HEK293 (cell line): ENCODE measurements at regions not wholly inside any gene's neighbourhood (a gene's known extent, or its start where the extent isn't known, plus 50 kb on each side); places are given as distances from the start of the nearest gene placed in this dataset.

Source experiments
- CTCF ChIA-PET: fragments of 350-600 bp; formaldehyde crosslinking; extraction: SDS; loops from one replicate; lab custom pipeline; 2021; ENCODE audit warnings: antibody characterized with exemption; lab: Yijun Ruan, JAX
- POLR2A ChIA-PET: fragments of 300-600 bp; formaldehyde crosslinking; extraction: SDS; loops from one replicate; lab custom pipeline; 2020; ENCODE audit warnings: antibody characterized with exemption, inconsistent platforms; lab: Yijun Ruan, JAX
- H3K27ac ChIP-seq: fragments of 200-500 bp; sonication (Bioruptor generic); 2 replicates; pipeline ENCODE4 v1.5.1; 2014; ENCODE audit warnings: low read depth, low read length, control low read depth, inconsistent platforms; ENCODE audit errors: extremely low read depth
- H3K36me3 ChIP-seq, 2 experiments: fragments of 200-500 bp in 1 of 2; sonication (Bioruptor generic) in 1 of 2; 1 replicate in 1 of 2; 2 replicates in 1 of 2; pipeline ENCODE4 v1.5.1; 2014 to 2017; ENCODE audit warnings: inconsistent platforms in 2 of 2, low read length in 2 of 2; ENCODE audit not compliant: control insufficient read depth in 2 of 2, insufficient read depth in 1 of 2
- H3K4me1 ChIP-seq: fragments of 200-500 bp; sonication (Bioruptor generic); 2 replicates; pipeline ENCODE4 v1.5.1; 2014; ENCODE audit warnings: mild to moderate bottlenecking, low read length, inconsistent platforms; ENCODE audit not compliant: control insufficient read depth, insufficient read depth
- H3K4me3 ChIP-seq: 2 replicates; pipeline ENCODE4 v1.5.1; 2011; ENCODE audit warnings: low read depth, mild to moderate bottlenecking, control low read depth, low read length, moderate library complexity
- H3K9me3 ChIP-seq: fragments of 200-500 bp; sonication (Bioruptor generic); 2 replicates; pipeline ENCODE4 v1.5.1; 2014; ENCODE audit warnings: low read depth, low read length, inconsistent platforms; ENCODE audit not compliant: control insufficient read depth, insufficient read depth
- ZBTB10 ChIP-seq: fragments of 450-650 bp; formaldehyde crosslinking; IDR thresholded peaks from 2 replicates; pipeline ENCODE4 v1.5.1; 2016; ENCODE audit warnings: missing biosample characterization, missing genetic modification characterization
- ZBTB21 ChIP-seq: fragments of 450-650 bp; formaldehyde crosslinking; IDR thresholded peaks from 2 replicates; pipeline ENCODE4 v1.5.1; 2017; ENCODE audit warnings: missing biosample characterization, missing genetic modification characterization
- ZBTB48 ChIP-seq: fragments of 450-650 bp; formaldehyde crosslinking; IDR thresholded peaks from 2 replicates; pipeline ENCODE4 v1.5.1; 2016; ENCODE audit warnings: missing biosample characterization, missing genetic modification characterization
- ZNF140 ChIP-seq: fragments of 450-650 bp; formaldehyde crosslinking; IDR thresholded peaks from 2 replicates; pipeline ENCODE4 v1.5.1; 2016; ENCODE audit warnings: missing biosample characterization, missing genetic modification characterization
- ZNF155 ChIP-seq: fragments of 450-650 bp; formaldehyde crosslinking; IDR thresholded peaks from 2 replicates; pipeline ENCODE4 v1.5.1; 2016; ENCODE audit warnings: missing biosample characterization, missing genetic modification characterization
- ZNF175 ChIP-seq: fragments of 450-650 bp; formaldehyde crosslinking; IDR thresholded peaks from 2 replicates; pipeline ENCODE4 v1.5.1; 2016; ENCODE audit warnings: missing biosample characterization, missing genetic modification characterization
- ZNF19 ChIP-seq: fragments of 450-650 bp; formaldehyde crosslinking; IDR thresholded peaks from 2 replicates; pipeline ENCODE4; 2016; ENCODE audit warnings: missing biosample characterization, missing genetic modification characterization, low read depth
- ZNF266 ChIP-seq: fragments of 450-650 bp; formaldehyde crosslinking; IDR thresholded peaks from 2 replicates; pipeline ENCODE4 v1.5.1; 2016; ENCODE audit warnings: missing biosample characterization, missing genetic modification characterization, low read depth
- ZNF302 ChIP-seq: fragments of 450-650 bp; formaldehyde crosslinking; IDR thresholded peaks from 2 replicates; pipeline ENCODE4 v1.5.1; 2016; ENCODE audit warnings: missing biosample characterization, missing genetic modification characterization, low read depth
- ZNF324 ChIP-seq: fragments of 450-650 bp; formaldehyde crosslinking; IDR thresholded peaks from 2 replicates; pipeline ENCODE4 v1.5.1; 2016; ENCODE audit warnings: missing biosample characterization, missing genetic modification characterization
- ZNF449 ChIP-seq: fragments of 450-650 bp; formaldehyde crosslinking; IDR thresholded peaks from 2 replicates; pipeline ENCODE4 v1.5.1; 2017; ENCODE audit warnings: missing biosample characterization, mild to moderate bottlenecking, missing genetic modification characterization, moderate library complexity
- ZNF514 ChIP-seq: fragments of 450-650 bp; formaldehyde crosslinking; IDR thresholded peaks from 2 replicates; pipeline ENCODE4 v1.5.1; 2016; ENCODE audit warnings: missing biosample characterization, missing genetic modification characterization
- ZNF518A ChIP-seq: fragments of 450-650 bp; formaldehyde crosslinking; conservative IDR thresholded peaks from 2 replicates; pipeline ENCODE4 v1.5.1; 2016; ENCODE audit warnings: low read depth, missing biosample characterization, missing genetic modification characterization
- ZNF610 ChIP-seq: fragments of 450-650 bp; formaldehyde crosslinking; IDR thresholded peaks from 2 replicates; pipeline ENCODE4 v1.5.1; 2016; ENCODE audit warnings: missing biosample characterization, missing genetic modification characterization, borderline replicate concordance
- ZNF624 ChIP-seq: fragments of 450-650 bp; formaldehyde crosslinking; IDR thresholded peaks from 2 replicates; pipeline ENCODE4 v1.5.1; 2017; ENCODE audit warnings: missing biosample characterization, missing genetic modification characterization
- ZNF76 ChIP-seq: fragments of 450-650 bp; formaldehyde crosslinking; IDR thresholded peaks from 2 replicates; pipeline ENCODE4; 2016; ENCODE audit warnings: low read depth, missing biosample characterization, missing genetic modification characterization, borderline replicate concordance
- ZSCAN4 ChIP-seq: fragments of 450-650 bp; formaldehyde crosslinking; IDR thresholded peaks from 2 replicates; pipeline ENCODE4 v1.5.1; 2017; ENCODE audit warnings: missing biosample characterization, missing genetic modification characterization
- ZXDB ChIP-seq: fragments of 450-650 bp; formaldehyde crosslinking; IDR thresholded peaks from 2 replicates; pipeline ENCODE4 v1.5.1; 2016; ENCODE audit warnings: missing biosample characterization, missing genetic modification characterization

- H3K36me3 ChIP-seq, result no peaks in the 10 kb centered on the region
- ChIA-PET POLR2A (no interaction called here), CTCF (no interaction called here)
- no peaks in the 10 kb centered on the region for H3K4me1 ChIP-seq
- H3K4me3 ChIP-seq, result no peak overlapping the region
- TF ChIP-seq ZBTB21 (no peak), ZNF324 (tag by site-specific recombination) (no peak), ZNF175 (tag by site-specific recombination) (no peak), ZNF76 (tag by site-specific recombination) (no peak), ZNF514 (no peak), ZNF518A (tag by site-specific recombination) (no peak), ZNF610 (tag by site-specific recombination) (no peak)
- H3K9me3 ChIP-seq, result no peaks in the 10 kb centered on the region
- no peak overlapping the region for H3K27ac ChIP-seq
Measured at GRCh38 chr21:22597660-22598255, 1599.5 kb downstream of the NCAM2 start.

- Histone ChIP-seq H3K4me1 (no peaks in the 10 kb centered on the region), H3K27ac (no peak overlapping the region), H3K4me3 (no peak overlapping the region), H3K36me3 (no peaks in the 10 kb centered on the region), H3K9me3 (no peaks in the 10 kb centered on the region)
- no peak for TF ChIP-seq ZNF324 (tag by site-specific recombination)
- ChIA-PET CTCF (interaction anchor here (0.6 kb wide), 2 partner anchors 262 to 1294 kb away, joined by 3 read pairs; no protein-coding TSS in a partner anchor), POLR2A (no interaction called here)
Measured at GRCh38 chr21:22609802-22610201, 1611.6 kb downstream of the NCAM2 start.

GRCh38 chr21:22627911-22628310, 1629.7 kb downstream of the NCAM2 start:
- H3K27ac ChIP-seq, result no peak overlapping the region
- ChIA-PET POLR2A (no interaction called here), CTCF (no interaction called here)
- H3K4me1 ChIP-seq, result no peaks in the 10 kb centered on the region
- TF ChIP-seq ZBTB10 (tag by site-specific recombination) (no peak), ZNF624 (tag by site-specific recombination) (no peak), ZSCAN4 (tag by site-specific recombination) (no peak), ZXDB (tag by site-specific recombination) (no peak), ZNF155 (tag by site-specific recombination) (no peak), ZNF266 (tag by site-specific recombination) (no peak), ZNF302 (tag by site-specific recombination) (no peak), ZNF449 (no peak), ZBTB48 (tag by site-specific recombination) (no peak), ZNF140 (tag by site-specific recombination) (no peak), ZNF19 (tag by site-specific recombination) (no peak)
- H3K9me3 ChIP-seq, result no peaks in the 10 kb centered on the region
- H3K36me3 ChIP-seq, result no peaks in the 10 kb centered on the region
- H3K4me3 ChIP-seq, result no peak overlapping the region
